H1 (cell line): ENCODE measurements at regions not wholly inside any gene's neighbourhood (a gene's known extent, or its start where the extent isn't known, plus 50 kb on each side); places are given as distances from the start of the nearest gene placed in this dataset.

Experiments
- CTCF ChIA-PET: fragments of 300-600 bp; sonication (Branson Sonifier 250); formaldehyde crosslinking; loops from one replicate; lab custom pipeline; 2021; ENCODE audit not compliant: partially characterized antibody; lab: Charles Lee
- POLR2A ChIA-PET: fragments of 300-600 bp; sonication (Branson Sonifier 250); formaldehyde crosslinking; loops from one replicate; lab custom pipeline; 2021; ENCODE audit warnings: inconsistent platforms; ENCODE audit not compliant: partially characterized antibody; lab: Charles Lee
- DNase-seq, 2 experiments: peaks; one replicate each; pipeline versions ENCODE4 v3.0.0 to v3.0.0-alpha.2; 2010 to 2022; ENCODE audit warnings: low spot score in 2 of 2, low read depth in 1 of 2, mixed read lengths in 1 of 2
- FAIRE-seq: peaks from 2 replicates; lab custom pipeline; 2011; peaks lifted over from hg19 to GRCh38; lab: Jason Lieb, UNC
- H2AFZ ChIP-seq: 2 replicates; pipeline ENCODE4 v1.8.1; 2012; ENCODE audit warnings: low read length, inconsistent platforms
- H2AK5ac ChIP-seq: 2 replicates; pipeline ENCODE4 v1.6.1; 2013; ENCODE audit warnings: low read depth, low read length
- H2BK120ac ChIP-seq: replicated peaks from 2 replicates; pipeline ENCODE3; 2013; ENCODE audit warnings: low read depth, low read length, inconsistent platforms
- H2BK12ac ChIP-seq: 2 replicates; pipeline ENCODE4 v1.6.1; 2013; ENCODE audit warnings: low read depth, low read length
- H2BK15ac ChIP-seq: 2 replicates; pipeline ENCODE4 v1.6.1; 2013; ENCODE audit warnings: low read length
- H2BK20ac ChIP-seq: 2 replicates; pipeline ENCODE4 v1.6.1; 2013; ENCODE audit warnings: low read length
- H2BK5ac ChIP-seq: 2 replicates; pipeline ENCODE4 v1.6.1; 2013; ENCODE audit warnings: low read depth, low read length
- H3K14ac ChIP-seq: 2 replicates; pipeline ENCODE4 v1.6.1; 2013; ENCODE audit warnings: inconsistent platforms; ENCODE audit not compliant: insufficient read length
- H3K18ac ChIP-seq: 2 replicates; pipeline ENCODE4 v1.6.1; 2013; ENCODE audit warnings: low read length; ENCODE audit errors: extremely low read depth
- H3K23ac ChIP-seq: 2 replicates; pipeline ENCODE4 v1.6.1; 2013; ENCODE audit warnings: inconsistent platforms; ENCODE audit not compliant: insufficient read length
- H3K23me2 ChIP-seq: 2 replicates; pipeline ENCODE4 v1.6.1; 2013; ENCODE audit warnings: low read depth, low read length
- H3K27ac ChIP-seq: 2 replicates; pipeline ENCODE4 v1.6.1; 2011; ENCODE audit warnings: low read depth, low read length, inconsistent platforms
- H3K27me3 ChIP-seq, 4 experiments: replicated peaks in 1 of 4; 1 replicate in 1 of 4; 2 replicates in 3 of 4; pipeline versions ENCODE4 v1.6.1 to v1.8.1; 2011 to 2013; ENCODE audit warnings: low read length in 3 of 4, mild to moderate bottlenecking in 3 of 4, inconsistent platforms in 2 of 4, mixed read lengths in 2 of 4, moderate library complexity in 1 of 4; ENCODE audit not compliant: control insufficient read depth in 3 of 4, insufficient read depth in 3 of 4; ENCODE audit errors: extremely low read depth in 1 of 4
- H3K36me3 ChIP-seq, 4 experiments: 2 replicates each; pipeline versions ENCODE4 v1.6.1 to v1.8.1; 2011 to 2013; ENCODE audit warnings: mild to moderate bottlenecking in 4 of 4, low read length in 3 of 4, moderate library complexity in 2 of 4, control low read depth in 1 of 4, inconsistent platforms in 1 of 4; ENCODE audit not compliant: insufficient read depth in 4 of 4, control insufficient read depth in 2 of 4
- H3K4ac ChIP-seq: replicated peaks from 2 replicates; pipeline ENCODE3; 2013; ENCODE audit warnings: low read length, low read depth, mixed read lengths, inconsistent platforms; ENCODE audit not compliant: insufficient read length
- H3K4me1 ChIP-seq, 4 experiments: replicated peaks in 1 of 4; 1 replicate in 1 of 4; 2 replicates in 3 of 4; pipeline versions ENCODE4 v1.6.1 to v1.8.1; 2011 to 2013; ENCODE audit warnings: low read length in 3 of 4, inconsistent platforms in 2 of 4, mixed read lengths in 1 of 4; ENCODE audit not compliant: insufficient read depth in 4 of 4, control insufficient read depth in 3 of 4
- H3K4me2 ChIP-seq, 2 experiments: 2 replicates each; pipeline versions ENCODE4 v1.6.1 to v1.8.1; 2011 to 2013; ENCODE audit warnings: low read depth in 2 of 2, low read length in 2 of 2, control low read depth in 1 of 2, inconsistent platforms in 1 of 2, mild to moderate bottlenecking in 1 of 2; ENCODE audit not compliant: insufficient read depth in 1 of 2
- H3K4me3 ChIP-seq, 4 experiments: fragments of 200-600, 300-600 bp in 1 of 4; sonication (generic), shearing (Covaris generic), sonication (Bioruptor Twin) in 1 of 4; 2 replicates each; pipeline versions ENCODE4 v1.5.1 to v1.8.1; 2011 to 2016; ENCODE audit warnings: low read length in 4 of 4, low read depth in 3 of 4, control low read depth in 2 of 4, inconsistent platforms in 2 of 4, mild to moderate bottlenecking in 2 of 4, mixed read lengths in 1 of 4, moderate library complexity in 1 of 4; ENCODE audit not compliant: insufficient read depth in 2 of 4; ENCODE audit errors: extremely low read depth in 1 of 4
- H3K56ac ChIP-seq: replicated peaks from 2 replicates; pipeline ENCODE3; 2013; ENCODE audit warnings: low read depth, mild to moderate bottlenecking, mixed read lengths, low read length, inconsistent platforms; ENCODE audit not compliant: insufficient read length
- H3K79me1 ChIP-seq: 2 replicates; pipeline ENCODE4 v1.6.1; 2013; ENCODE audit warnings: low read depth, low read length, control low read depth
- H3K79me2 ChIP-seq, 2 experiments: 2 replicates each; pipeline versions ENCODE4 v1.6.1 to v1.8.1; 2012 to 2013; ENCODE audit warnings: low read length in 2 of 2, mild to moderate bottlenecking in 2 of 2, inconsistent platforms in 1 of 2; ENCODE audit not compliant: insufficient read depth in 2 of 2, control insufficient read depth in 1 of 2
- H3K9ac ChIP-seq, 4 experiments: replicated peaks in 1 of 4; 1 replicate in 1 of 4; 2 replicates in 3 of 4; pipeline versions ENCODE4 v1.6.1 to v1.8.1; 2011 to 2013; ENCODE audit warnings: low read depth in 3 of 4, low read length in 3 of 4, control low read depth in 2 of 4, mild to moderate bottlenecking in 2 of 4, moderate library complexity in 2 of 4, inconsistent platforms in 1 of 4; ENCODE audit errors: extremely low read depth in 1 of 4
- H3K9me3 ChIP-seq, 2 experiments: 2 replicates each; pipeline versions ENCODE4 v1.6.1 to v1.8.1; 2012 to 2013; ENCODE audit warnings: mild to moderate bottlenecking in 2 of 2, moderate library complexity in 2 of 2, control low read depth in 1 of 2, inconsistent platforms in 1 of 2, low read depth in 1 of 2, low read length in 1 of 2, mixed read lengths in 1 of 2; ENCODE audit not compliant: insufficient read depth in 2 of 2
- H4K20me1 ChIP-seq, 2 experiments: replicated peaks in 1 of 2; 2 replicates each; pipeline versions ENCODE3 to v1.8.1; 2011 to 2013; ENCODE audit warnings: inconsistent platforms in 2 of 2, low read length in 2 of 2, mild to moderate bottlenecking in 1 of 2; ENCODE audit not compliant: insufficient read depth in 2 of 2, control insufficient read depth in 1 of 2
- H4K5ac ChIP-seq: 2 replicates; pipeline ENCODE4 v1.6.1; 2013; ENCODE audit warnings: low read length, low read depth, mixed read lengths, inconsistent platforms; ENCODE audit not compliant: insufficient read length
- H4K8ac ChIP-seq: 2 replicates; pipeline ENCODE4 v1.8.0; 2013; ENCODE audit warnings: mild to moderate bottlenecking, moderate library complexity, low read length, inconsistent platforms; ENCODE audit not compliant: insufficient read depth; ENCODE audit errors: extremely low read depth
- H4K91ac ChIP-seq: replicated peaks from 2 replicates; pipeline ENCODE3; 2013; ENCODE audit warnings: low read length, mixed read lengths, inconsistent platforms; ENCODE audit not compliant: insufficient read length
- EP300 ChIP-seq, 2 experiments: IDR thresholded peaks; 1 replicate in 1 of 2; 2 replicates in 1 of 2; pipeline ENCODE4 v1.6.1; 2011 to 2012; ENCODE audit warnings: low read depth in 2 of 2, low read length in 2 of 2, mild to moderate bottlenecking in 2 of 2, borderline replicate concordance in 1 of 2, inconsistent platforms in 1 of 2, moderate library complexity in 1 of 2
- NRF1 ChIP-seq: IDR thresholded peaks from 2 replicates; pipeline ENCODE4 v1.6.1; 2011; ENCODE audit warnings: mild to moderate bottlenecking, low read depth, low read length, improper control_type of control experiment
- POU5F1 ChIP-seq: IDR thresholded peaks from 2 replicates; pipeline ENCODE4 v1.6.1; 2011; ENCODE audit warnings: low read depth, mild to moderate bottlenecking, low read length, moderate library complexity
- SP2 ChIP-seq: IDR thresholded peaks from 2 replicates; pipeline ENCODE4 v1.6.1; 2012; ENCODE audit warnings: mild to moderate bottlenecking, low read length, inconsistent platforms
- WGBS, 2 experiments: shearing (Covaris generic) in 1 of 2; methylation state at CpG; one replicate each; pipeline versions ENCODE4 v1.1.6 to v1.1.7; 2013 to 2015; ENCODE audit warnings: low lambda C conversion rate in 2 of 2, mixed read lengths in 2 of 2, inconsistent platforms in 1 of 2, low coverage in 1 of 2, missing lambda C conversion rate in 1 of 2; ENCODE audit not compliant: insufficient replicate concordance in 2 of 2, insufficient coverage in 1 of 2, insufficient read length in 1 of 2; ENCODE audit errors: extremely low coverage in 1 of 2, missing lambda C conversion rate in 1 of 2; 5-methylcytosine and 5-hydroxymethylcytosine counted together

DNA sequence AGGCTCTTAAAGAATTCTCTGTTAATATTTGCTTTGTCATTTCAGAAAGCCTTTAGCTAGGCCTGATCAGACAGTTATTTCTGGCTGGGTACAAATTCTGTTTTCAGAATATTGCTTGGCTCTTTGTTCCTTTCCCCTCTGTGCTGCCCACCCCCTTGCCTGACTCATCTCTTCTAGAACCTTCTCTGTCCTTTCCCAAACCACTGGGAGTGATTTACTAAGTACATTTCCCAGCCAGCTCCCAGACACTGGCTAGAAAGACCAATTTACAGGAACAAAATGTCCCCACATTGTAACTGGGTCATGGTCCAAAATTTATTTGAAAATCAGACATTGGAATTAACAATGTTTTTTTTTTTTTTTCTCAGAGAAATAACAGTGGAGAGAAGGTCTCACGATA lies 133.1 kb upstream of the MAP1B start:
- POLR2A ChIA-PET = no interaction called here
- no peak overlapping the region for H3K4ac ChIP-seq
- DNase-seq = no peak
- no peaks in the 10 kb centered on the region for H3K79me2 ChIP-seq
- H3K4me3 ChIP-seq = no peak overlapping the region
- H2AK5ac ChIP-seq = no peak overlapping the region
- H2BK5ac ChIP-seq = no peak overlapping the region
- no peaks in the 10 kb centered on the region for H3K9me3 ChIP-seq
- TF ChIP-seq SP2 = no peak
- TF ChIP-seq EP300 (IDR thresholded peaks at IDR 0.05; ENCODE audit: borderline replicate concordance in 1 of 2, low read depth in 2 of 2, low read length in 2 of 2) = no peak
- no peak for TF ChIP-seq POU5F1
- no peak for TF ChIP-seq NRF1
- TF ChIP-seq, all 59 proteins: peak for 0
- H2BK15ac ChIP-seq = no peak overlapping the region
- no peak overlapping the region for H3K56ac ChIP-seq
- H2BK20ac ChIP-seq = no peak overlapping the region
- no peak overlapping the region for H2AFZ ChIP-seq
- no peak overlapping the region for H3K18ac ChIP-seq
- H4K5ac ChIP-seq = no peak overlapping the region
- no peak overlapping the region for H4K8ac ChIP-seq
- no peak overlapping the region for H4K91ac ChIP-seq
- WGBS, 2 experiments = 94% methylated on average over 1 of the region's 1 CpG; no CpG with 5 or more reads in 1 of the 2 experiments
- no peak for FAIRE-seq
- H3K23ac ChIP-seq = no peak overlapping the region
- H3K36me3 ChIP-seq = no peaks in the 10 kb centered on the region
- no peaks in the 10 kb centered on the region for H3K79me1 ChIP-seq
- H3K27me3 ChIP-seq = no peaks in the 10 kb centered on the region
- CTCF ChIA-PET = interaction anchor here (0.6 to 0.7 kb wide), 2 partner anchors 11 to 190 kb away, joined by 3 read pairs; no protein-coding TSS in a partner anchor
- no peak overlapping the region for H3K14ac ChIP-seq
- no peak overlapping the region for H3K4me2 ChIP-seq
- no peaks in the 10 kb centered on the region for H3K23me2 ChIP-seq
- H3K27ac ChIP-seq = no peak overlapping the region
- no peak overlapping the region for H3K9ac ChIP-seq
- no peak overlapping the region for H2BK120ac ChIP-seq
- no peaks in the 10 kb centered on the region for H4K20me1 ChIP-seq
- H3K4me1 ChIP-seq = no peaks in the 10 kb centered on the region
- H2BK12ac ChIP-seq = no peak overlapping the region
